MM.1S (cell line): ENCODE measurements at regions not wholly inside any gene's neighbourhood (a gene's known extent, or its start where the extent isn't known, plus 50 kb on each side); places are given as distances from the start of the nearest gene placed in this dataset.

Experiments used
- EZH2 ChIP-seq: fragments of 300-600 bp; sonication (generic); optimal IDR thresholded peaks from 2 replicates; pipeline ENCODE3; 2017; ENCODE audit warnings: low read depth, mild to moderate bottlenecking, antibody characterized with exemption, low read length, mixed read lengths
- TF ChIP-seq, protein P1 (sequence below): fragments of 300-600 bp; sonication (generic); IDR thresholded peaks from 2 replicates; pipeline ENCODE4 v1.5.1; 2016; ENCODE audit warnings: antibody characterized with exemption, low read length, mixed read lengths

GRCh38 chr4:31043382-31044062 is 323.4 kb downstream of the PCDH7 start:
- TF ChIP-seq, protein P1, sequence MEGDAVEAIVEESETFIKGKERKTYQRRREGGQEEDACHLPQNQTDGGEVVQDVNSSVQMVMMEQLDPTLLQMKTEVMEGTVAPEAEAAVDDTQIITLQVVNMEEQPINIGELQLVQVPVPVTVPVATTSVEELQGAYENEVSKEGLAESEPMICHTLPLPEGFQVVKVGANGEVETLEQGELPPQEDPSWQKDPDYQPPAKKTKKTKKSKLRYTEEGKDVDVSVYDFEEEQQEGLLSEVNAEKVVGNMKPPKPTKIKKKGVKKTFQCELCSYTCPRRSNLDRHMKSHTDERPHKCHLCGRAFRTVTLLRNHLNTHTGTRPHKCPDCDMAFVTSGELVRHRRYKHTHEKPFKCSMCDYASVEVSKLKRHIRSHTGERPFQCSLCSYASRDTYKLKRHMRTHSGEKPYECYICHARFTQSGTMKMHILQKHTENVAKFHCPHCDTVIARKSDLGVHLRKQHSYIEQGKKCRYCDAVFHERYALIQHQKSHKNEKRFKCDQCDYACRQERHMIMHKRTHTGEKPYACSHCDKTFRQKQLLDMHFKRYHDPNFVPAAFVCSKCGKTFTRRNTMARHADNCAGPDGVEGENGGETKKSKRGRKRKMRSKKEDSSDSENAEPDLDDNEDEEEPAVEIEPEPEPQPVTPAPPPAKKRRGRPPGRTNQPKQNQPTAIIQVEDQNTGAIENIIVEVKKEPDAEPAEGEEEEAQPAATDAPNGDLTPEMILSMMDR = no peak
- TF ChIP-seq EZH2 = no peak
